ENCODE measurements at regions not wholly inside any gene's neighbourhood (a gene's known extent, or its start where the extent isn't known, plus 50 kb on each side); places are given as distances from the start of the nearest gene placed in this dataset.
A peak's percentile ranks its signal among the peaks of the same experiment; 100 is the strongest.

DNA sequence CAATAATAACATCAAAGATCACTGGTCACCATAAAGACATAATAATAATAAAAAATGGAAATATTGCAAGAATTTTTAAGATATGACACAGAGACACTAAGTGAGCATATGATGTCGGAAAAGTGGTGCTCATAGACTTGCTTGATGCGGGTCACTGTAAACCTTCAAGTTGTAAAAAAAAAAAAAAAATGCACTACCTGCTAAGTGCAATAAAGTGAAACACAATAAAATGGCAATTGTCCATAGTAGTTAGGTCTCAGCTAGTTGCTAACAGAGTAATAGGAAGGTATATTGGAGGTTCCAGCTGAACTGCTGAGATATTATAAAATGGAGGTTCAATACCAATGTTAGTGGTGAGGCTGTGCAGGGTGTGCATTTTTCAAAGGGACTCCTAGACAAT is 146.6 kb upstream of the MRPS22 start:
- no peak for DNase-seq (ENCODE audit: insufficient read length)
- no peak for FAIRE-seq
- TF ChIP-seq POLR2AphosphoS5 (IDR thresholded peaks at IDR 0.05; ENCODE audit: low read depth, low read length) (no peak), TAF1 (IDR thresholded peaks at IDR 0.05; ENCODE audit: borderline replicate concordance, low read depth, low read length) (no peak), POLR2A (IDR thresholded peaks at IDR 0.05; ENCODE audit: low read depth, low read length) (no peak)

DNA sequence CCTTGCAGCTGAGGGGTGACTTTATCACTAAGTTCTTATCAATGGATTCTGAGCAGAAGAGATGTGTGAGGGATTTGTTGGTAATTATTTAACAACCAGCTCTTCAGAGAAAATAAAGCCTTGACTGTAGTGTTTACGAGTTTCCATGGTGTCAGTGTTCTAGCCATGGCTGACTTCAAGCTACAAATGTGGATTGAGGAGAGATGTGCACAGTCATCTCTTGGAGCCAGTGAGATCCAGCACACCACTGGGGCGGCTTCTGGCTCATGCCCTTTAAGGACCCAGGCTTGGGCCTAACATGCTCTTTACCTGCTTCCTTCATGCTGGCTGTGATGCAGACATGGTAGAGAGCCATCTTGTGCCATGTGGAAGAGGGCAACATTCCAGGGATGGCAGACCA is 145.6 kb upstream of the MRPS22 start:
- TF ChIP-seq POLR2AphosphoS5 (IDR thresholded peaks at IDR 0.05; ENCODE audit: low read depth, low read length) (no peak), TAF1 (IDR thresholded peaks at IDR 0.05; ENCODE audit: borderline replicate concordance, low read depth, low read length) (no peak), POLR2A (IDR thresholded peaks at IDR 0.05; ENCODE audit: low read depth, low read length) (no peak)
- DNase-seq (ENCODE audit: insufficient read length) (no peak), FAIRE-seq (no peak)

DNA sequence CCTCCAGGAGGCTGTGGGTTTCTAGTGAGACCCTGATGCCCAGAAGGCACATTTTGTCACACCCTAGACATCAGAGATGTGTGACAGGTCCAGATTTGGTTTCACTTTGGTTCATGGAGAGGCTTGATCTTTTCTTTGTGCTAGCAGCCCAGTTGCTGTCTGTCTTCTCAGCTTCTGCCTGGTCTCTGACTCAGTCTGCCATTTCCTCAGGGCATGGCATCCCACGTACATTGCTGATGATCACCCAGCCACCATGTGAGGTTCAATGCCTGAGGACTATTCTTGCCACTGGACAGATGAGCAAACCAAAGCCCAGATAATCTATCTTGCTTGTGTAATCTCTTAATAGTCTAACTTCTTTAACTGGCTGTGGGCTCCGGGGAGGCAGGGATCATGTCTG is 144.9 kb upstream of the MRPS22 start:
- no peak for TF ChIP-seq TAF1 (IDR thresholded peaks at IDR 0.05; ENCODE audit: borderline replicate concordance, low read depth, low read length)
- no peak for TF ChIP-seq POLR2A (IDR thresholded peaks at IDR 0.05; ENCODE audit: low read depth, low read length)
- TF ChIP-seq POLR2AphosphoS5 (IDR thresholded peaks at IDR 0.05; ENCODE audit: low read depth, low read length) = no peak
- no peak for DNase-seq (ENCODE audit: insufficient read length)
- no peak for FAIRE-seq

DNA sequence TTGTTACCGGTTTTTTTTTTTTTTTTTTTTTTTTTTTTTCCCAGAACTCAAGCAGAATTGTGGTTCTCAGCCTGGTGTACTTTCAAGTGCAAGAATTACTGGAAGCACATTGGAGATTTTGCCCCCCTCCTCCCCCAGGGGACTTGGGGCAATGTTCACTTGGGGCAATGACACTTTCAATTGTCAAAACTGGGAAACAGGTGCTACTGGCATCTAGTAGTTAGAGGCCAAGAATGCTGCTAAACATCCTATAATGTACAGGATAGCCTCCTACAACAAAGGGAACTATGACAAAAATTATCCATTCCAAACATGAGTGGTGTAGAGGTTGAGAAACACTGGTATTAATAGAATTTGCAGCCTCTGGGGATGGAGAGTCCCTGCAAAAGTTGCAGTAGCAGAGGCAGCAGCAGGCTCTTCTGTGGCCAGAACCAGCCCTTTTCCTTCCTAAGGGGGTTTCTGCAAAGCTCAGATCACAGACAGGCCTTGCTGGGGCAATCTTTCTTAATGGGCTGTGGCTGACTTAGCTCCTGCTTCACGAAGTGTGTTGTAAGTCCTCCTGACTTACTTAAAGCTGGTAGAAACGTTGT is 144.3 kb upstream of the MRPS22 start:
- TF ChIP-seq POLR2A (IDR thresholded peaks at IDR 0.05; ENCODE audit: low read depth, low read length) = no peak
- no peak for TF ChIP-seq TAF1 (IDR thresholded peaks at IDR 0.05; ENCODE audit: borderline replicate concordance, low read depth, low read length)
- TF ChIP-seq POLR2AphosphoS5 (IDR thresholded peaks at IDR 0.05; ENCODE audit: low read depth, low read length) = no peak
- no peak for FAIRE-seq
- DNase-seq (ENCODE audit: insufficient read length) = no peak

DNA sequence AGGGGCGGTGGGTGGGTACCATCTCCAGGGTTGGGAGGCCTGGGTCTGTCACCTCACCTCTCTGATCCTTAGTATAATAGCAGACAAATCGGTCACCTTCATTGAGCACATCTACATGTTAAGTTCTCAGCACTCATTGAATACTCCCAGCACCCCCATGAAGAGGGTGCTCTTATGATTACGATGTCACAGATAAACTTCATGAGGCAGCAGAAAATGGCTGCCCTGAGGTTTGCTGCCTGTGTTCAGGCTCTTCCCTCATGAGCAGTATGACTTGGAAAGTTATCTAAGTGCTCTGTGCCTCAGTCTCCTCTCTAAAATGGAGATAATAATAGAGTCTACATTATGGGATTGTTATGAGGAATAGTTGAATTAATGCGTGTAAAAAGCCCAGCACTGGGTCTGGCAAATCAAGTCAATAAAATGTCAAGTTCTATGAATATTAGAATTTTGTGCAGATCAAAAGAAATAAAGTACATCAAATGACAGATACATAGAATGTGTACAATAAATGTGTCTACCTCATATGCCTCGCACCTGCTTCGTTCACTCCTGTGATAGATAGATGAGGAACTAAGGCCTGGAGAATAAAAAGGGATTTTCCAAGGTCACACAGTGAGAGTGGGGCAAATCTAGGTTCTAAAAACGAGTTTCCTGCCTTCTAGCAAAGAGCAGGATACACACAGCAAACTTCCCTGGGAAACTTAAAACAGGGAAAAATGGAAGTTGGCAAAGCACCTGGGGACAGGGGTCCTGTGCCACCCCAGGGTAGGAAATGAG is 142.2 kb upstream of the MRPS22 start:
- FAIRE-seq (no peak), DNase-seq (ENCODE audit: insufficient read length) (no peak)
- TF ChIP-seq POLR2A (IDR thresholded peaks at IDR 0.05; ENCODE audit: low read depth, low read length) (no peak), TAF1 (IDR thresholded peaks at IDR 0.05; ENCODE audit: borderline replicate concordance, low read depth, low read length) (no peak), POLR2AphosphoS5 (IDR thresholded peaks at IDR 0.05; ENCODE audit: low read depth, low read length) (no peak)

DNA sequence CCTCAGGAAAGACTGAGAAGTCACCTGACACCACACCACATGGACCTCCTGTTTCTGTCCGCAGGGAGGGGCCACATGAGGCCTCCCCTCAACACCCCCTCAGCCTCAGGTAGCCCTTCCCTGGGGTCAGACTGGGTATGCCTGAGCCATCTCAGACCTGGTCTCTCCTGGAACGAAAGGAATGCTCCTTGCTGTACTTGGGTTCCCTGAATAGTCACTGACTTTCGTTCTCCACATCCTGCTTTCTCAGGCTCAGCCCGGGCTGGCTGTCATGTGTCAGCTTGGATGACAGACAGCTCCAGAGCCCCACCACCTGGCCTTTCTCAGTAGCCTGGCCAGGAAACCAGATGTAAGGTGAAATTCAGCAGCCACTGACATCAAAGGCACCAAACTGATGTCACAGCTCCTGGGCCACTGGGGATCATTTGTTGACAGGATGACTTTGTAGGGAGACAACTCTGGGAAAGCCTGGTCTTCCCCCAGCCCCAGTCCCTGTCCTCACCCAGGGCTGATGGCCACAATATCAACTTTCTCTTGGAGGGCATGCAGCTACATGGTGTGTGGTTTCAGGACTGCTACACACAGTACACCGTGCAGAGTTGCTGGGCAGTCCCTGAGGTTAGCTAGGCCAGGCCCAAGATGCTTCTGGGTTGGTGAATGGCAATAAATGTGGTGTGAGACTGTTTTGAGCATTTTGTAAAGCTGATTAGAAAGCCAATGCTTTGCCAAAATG is 141.4 kb upstream of the MRPS22 start:
- no peak for DNase-seq (ENCODE audit: insufficient read length)
- peak; percentile 36 for FAIRE-seq
- no peak for TF ChIP-seq TAF1 (IDR thresholded peaks at IDR 0.05; ENCODE audit: borderline replicate concordance, low read depth, low read length)
- no peak for TF ChIP-seq POLR2AphosphoS5 (IDR thresholded peaks at IDR 0.05; ENCODE audit: low read depth, low read length)
- TF ChIP-seq POLR2A (IDR thresholded peaks at IDR 0.05; ENCODE audit: low read depth, low read length) = no peak

DNA sequence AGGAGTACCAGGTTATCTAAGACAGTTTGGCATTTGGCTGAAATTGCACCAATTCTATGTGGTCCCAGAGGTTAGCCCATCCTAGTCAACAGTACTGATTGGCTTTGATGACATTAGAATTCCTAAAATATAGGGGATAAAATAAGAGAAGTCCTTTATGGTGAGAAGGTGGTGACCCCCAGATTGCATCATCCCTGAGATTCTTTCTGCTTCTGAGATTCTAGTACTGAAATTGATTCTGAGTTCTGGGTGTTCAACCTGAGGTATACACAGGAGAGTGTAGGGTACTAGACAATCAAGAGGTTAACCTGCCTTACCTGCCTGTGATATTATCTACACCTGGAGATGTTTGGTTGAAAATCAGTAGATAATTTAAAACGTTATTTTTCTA is 140.9 kb upstream of the MRPS22 start:
- DNase-seq (ENCODE audit: insufficient read length) (no peak), FAIRE-seq (no peak)
- TF ChIP-seq TAF1 (IDR thresholded peaks at IDR 0.05; ENCODE audit: borderline replicate concordance, low read depth, low read length) = no peak
- TF ChIP-seq POLR2AphosphoS5 (IDR thresholded peaks at IDR 0.05; ENCODE audit: low read depth, low read length) = no peak
- TF ChIP-seq POLR2A (IDR thresholded peaks at IDR 0.05; ENCODE audit: low read depth, low read length) = no peak

DNA sequence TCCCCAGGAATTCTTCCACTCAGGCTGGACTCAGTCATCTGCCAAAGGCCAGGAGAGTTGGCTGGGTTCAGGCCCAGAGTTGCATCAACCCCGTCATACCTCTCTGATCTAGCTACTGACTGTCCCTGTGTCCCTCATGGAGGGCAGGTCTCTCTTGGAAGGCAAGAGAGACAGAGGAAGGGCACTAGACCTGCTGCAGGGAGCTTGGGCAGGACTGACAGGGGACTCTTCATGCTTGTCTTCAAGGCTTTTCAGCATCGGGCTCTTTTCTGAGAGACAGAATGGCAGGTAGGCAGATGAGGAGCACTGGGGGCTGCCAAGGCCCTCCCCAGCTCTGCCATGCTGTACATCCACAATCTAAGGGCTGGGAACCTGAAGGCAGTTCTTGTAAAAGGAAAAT is 140.1 kb upstream of the MRPS22 start:
- DNase-seq (ENCODE audit: insufficient read length) (no peak), FAIRE-seq (no peak)
- TF ChIP-seq POLR2AphosphoS5 (IDR thresholded peaks at IDR 0.05; ENCODE audit: low read depth, low read length) (no peak), POLR2A (IDR thresholded peaks at IDR 0.05; ENCODE audit: low read depth, low read length) (no peak), TAF1 (IDR thresholded peaks at IDR 0.05; ENCODE audit: borderline replicate concordance, low read depth, low read length) (no peak)

DNA sequence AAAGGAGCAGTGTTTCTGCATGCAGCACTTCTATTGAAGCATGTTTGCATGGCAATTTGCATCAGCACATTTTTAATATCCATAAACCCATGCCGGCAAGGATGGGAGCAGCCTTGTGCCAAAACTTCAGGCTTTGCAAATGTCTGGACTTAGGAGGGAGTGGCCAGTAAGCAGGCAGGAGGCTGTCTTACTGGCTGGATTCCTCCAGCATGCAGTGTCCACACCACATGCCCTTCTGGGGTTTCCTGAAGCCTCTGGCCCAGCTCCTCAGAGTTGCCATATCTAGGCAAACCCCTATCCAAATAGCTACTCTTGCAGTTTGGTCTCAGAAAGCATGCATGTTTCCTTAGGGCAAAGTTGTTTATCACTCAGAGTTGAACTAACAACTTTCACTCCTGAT is 139.1 kb upstream of the MRPS22 start:
- DNase-seq (ENCODE audit: insufficient read length) = no peak
- FAIRE-seq = no peak
- TF ChIP-seq POLR2AphosphoS5 (IDR thresholded peaks at IDR 0.05; ENCODE audit: low read depth, low read length) = no peak
- no peak for TF ChIP-seq TAF1 (IDR thresholded peaks at IDR 0.05; ENCODE audit: borderline replicate concordance, low read depth, low read length)
- TF ChIP-seq POLR2A (IDR thresholded peaks at IDR 0.05; ENCODE audit: low read depth, low read length) = no peak

DNA sequence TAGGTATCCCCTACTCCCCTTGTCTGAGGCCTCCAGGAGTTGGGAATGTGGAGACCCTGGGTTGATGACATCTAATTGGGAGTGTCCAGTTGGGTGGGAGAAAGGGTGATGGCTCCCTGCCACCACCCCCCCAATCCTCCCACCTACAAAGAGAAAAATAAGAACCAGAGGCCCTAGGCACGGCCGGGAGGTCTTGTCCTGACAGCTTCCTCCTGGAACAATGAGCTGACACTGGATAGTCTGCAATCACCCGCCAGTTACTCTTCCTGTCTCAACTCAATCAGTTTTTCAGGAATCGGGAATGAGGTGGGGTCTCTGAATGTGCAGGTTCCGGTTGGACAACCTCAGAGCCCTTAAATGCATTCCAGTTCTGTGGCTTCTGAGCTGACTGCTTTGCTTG is 129.9 kb upstream of the MRPS22 start:
- DNase-seq (ENCODE audit: insufficient read length) (no peak), FAIRE-seq (no peak)
- TF ChIP-seq POLR2AphosphoS5 (IDR thresholded peaks at IDR 0.05; ENCODE audit: low read depth, low read length) (no peak), TAF1 (IDR thresholded peaks at IDR 0.05; ENCODE audit: borderline replicate concordance, low read depth, low read length) (no peak), POLR2A (IDR thresholded peaks at IDR 0.05; ENCODE audit: low read depth, low read length) (no peak)

DNA sequence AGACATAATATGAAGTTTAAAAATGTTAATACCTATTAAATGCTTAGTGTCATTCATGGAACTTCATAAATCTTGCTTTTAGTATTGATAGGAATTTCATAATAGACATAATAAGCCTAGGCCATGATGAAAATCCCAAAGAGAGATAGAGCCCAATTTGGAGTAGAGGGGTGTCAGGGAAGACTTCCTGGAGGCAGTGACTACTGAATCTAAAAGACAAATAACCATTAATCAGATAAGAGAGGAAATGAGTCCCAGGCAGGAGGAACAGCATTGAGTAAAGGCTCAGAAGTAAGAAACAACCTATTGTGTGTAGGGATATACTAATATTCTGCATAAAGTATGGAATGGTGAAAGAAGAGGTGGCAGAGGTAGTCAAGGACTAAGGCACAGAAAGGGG is 126.9 kb upstream of the MRPS22 start:
- DNase-seq (ENCODE audit: insufficient read length) = no peak
- no peak for FAIRE-seq
- TF ChIP-seq POLR2A (IDR thresholded peaks at IDR 0.05; ENCODE audit: low read depth, low read length) (no peak), TAF1 (IDR thresholded peaks at IDR 0.05; ENCODE audit: borderline replicate concordance, low read depth, low read length) (no peak), POLR2AphosphoS5 (IDR thresholded peaks at IDR 0.05; ENCODE audit: low read depth, low read length) (no peak)

Data from GM12892 (cell line).